ENCODE measurements at regions not wholly inside any gene's neighbourhood (a gene's known extent, or its start where the extent isn't known, plus 50 kb on each side); places are given as distances from the start of the nearest gene placed in this dataset.

DNA sequence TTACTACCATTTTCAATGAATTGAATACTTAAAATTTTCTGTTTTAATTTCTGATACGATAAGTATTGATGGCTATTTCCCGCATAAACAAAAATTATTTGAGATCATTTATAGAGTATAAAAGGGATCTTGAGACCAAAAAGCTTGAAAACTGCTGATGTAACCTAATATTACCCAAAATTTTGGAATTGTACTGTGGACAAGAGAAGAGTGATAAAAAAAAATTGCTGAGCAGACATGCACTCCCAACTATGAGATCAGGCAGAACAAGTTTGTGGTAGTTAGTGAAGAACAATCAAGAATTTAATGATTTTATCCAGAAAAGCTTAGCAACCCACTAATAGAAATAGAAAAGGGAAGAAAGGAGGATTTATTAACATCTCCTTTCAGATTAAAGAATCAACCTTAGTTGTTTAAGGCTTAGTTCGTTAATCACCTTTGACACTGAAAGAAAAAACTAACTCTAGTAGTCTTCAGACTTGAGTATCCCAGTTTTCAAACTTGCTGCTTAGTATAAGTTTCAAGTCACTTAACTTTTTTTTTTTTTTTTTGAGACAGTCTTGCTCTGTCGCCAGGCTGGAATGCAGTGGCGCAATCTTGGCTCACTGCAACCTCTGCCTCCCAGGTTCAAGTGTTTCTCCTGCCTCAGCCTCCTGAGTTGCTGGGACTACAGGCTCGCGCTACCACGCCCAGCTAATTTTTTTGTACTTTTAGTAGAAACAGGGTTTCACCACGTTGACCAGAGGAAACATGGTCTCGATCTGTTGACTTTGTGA, 50.6 kb upstream of the ZC3HAV1 start:
- no peak overlapping the region for H3K27ac Mint-ChIP-seq
- ChIA-PET CTCF (interaction anchor here (0.7 kb wide), 1 partner anchor 185 kb away, joined by 3 read pairs; no protein-coding TSS in a partner anchor), POLR2A (no interaction called here)
- no peaks in the 10 kb centered on the region for H3K36me3 Mint-ChIP-seq (ENCODE audit: low read depth)
- no peaks in the 10 kb centered on the region for H3K4me1 Mint-ChIP-seq
- no peak for DNase-seq
- H3K9me3 Mint-ChIP-seq, result peaks cover 2% of the 10 kb centered on the region
- peaks cover 2% of the 10 kb centered on the region for H3K27me3 Mint-ChIP-seq
- no peak overlapping the region for H3K4me3 Mint-ChIP-seq

DNA sequence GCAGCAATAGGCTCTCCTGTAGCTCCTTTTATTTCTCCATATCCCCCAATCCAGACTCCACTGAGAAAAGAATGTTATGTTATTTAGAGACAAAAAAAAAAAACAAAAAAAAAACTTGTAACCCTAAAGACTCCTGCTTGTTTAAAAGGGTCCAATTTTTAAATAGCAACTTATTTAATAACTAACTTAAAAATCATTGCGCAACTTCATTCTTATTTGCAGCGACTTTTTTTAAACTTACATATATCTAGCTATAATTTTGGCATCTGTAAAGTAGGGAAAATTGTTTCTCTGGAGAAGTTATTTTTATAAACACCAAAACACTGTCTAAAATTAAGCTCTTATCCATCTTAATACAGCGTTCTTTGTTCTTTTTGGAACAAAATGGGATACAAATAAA, 59.0 kb upstream of the ZC3HAV1 start:
- CTCF ChIA-PET, result interaction anchor here (0.6 to 0.7 kb wide), 3 partner anchors 11 to 664 kb away, joined by 3 read pairs; no protein-coding TSS in a partner anchor
- H3K4me3 Mint-ChIP-seq, result no peak overlapping the region
- H3K4me1 Mint-ChIP-seq, result no peaks in the 10 kb centered on the region
- no peaks in the 10 kb centered on the region for H3K36me3 Mint-ChIP-seq (ENCODE audit: low read depth)
- POLR2A ChIA-PET, result no interaction called here
- no peak overlapping the region for H3K27ac Mint-ChIP-seq
- no peak for DNase-seq
- H3K27me3 Mint-ChIP-seq, result no peaks in the 10 kb centered on the region
- H3K9me3 Mint-ChIP-seq, result no peaks in the 10 kb centered on the region

DNA sequence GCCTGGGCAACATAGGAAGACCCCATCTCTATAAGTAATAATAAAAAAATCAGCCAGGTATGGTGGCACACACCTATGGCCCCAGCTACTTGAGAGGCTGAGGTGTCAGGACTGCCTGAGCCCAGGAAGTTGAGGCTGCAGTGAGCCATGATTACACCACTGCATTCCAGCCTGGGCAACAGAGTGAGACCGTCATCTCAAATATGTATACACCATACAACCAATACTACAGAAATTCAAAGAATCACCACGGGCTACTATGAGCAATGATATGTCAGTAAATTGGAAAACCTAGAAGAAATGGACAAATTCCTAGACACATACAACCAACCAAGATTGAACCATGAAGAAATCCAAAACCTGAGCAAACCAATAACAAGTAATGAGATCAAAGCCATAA, 60.3 kb upstream of the ZC3HAV1 start:
- H3K27me3 Mint-ChIP-seq, result no peaks in the 10 kb centered on the region
- CTCF ChIA-PET, result no interaction called here

DNA sequence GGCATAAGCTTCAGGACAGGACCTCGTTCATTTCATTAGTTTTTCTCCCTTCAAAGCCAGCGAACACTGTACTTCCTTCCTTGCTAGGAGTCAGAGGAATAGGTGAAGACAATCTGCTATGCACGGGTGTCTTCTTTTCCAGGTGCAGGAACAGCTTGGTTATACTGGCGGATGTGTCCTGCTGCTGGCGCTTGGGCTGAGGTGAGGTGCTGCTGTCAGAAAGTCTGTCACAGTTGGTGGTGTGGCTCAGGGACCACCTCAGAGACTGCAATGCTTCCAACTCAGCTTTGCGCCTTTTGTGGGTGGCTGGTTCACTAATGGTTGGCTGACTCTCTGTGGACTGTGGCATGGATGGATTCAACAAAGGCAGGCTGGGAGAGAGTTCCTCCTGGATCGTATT, 58.3 kb upstream of the UBN2 start:
- no peak overlapping the region for H3K4me3 Mint-ChIP-seq
- DNase-seq, result no peak
- H3K27ac Mint-ChIP-seq, result no peak overlapping the region
- no peaks in the 10 kb centered on the region for H3K27me3 Mint-ChIP-seq
- no peaks in the 10 kb centered on the region for H3K4me1 Mint-ChIP-seq
- no peaks in the 10 kb centered on the region for H3K36me3 Mint-ChIP-seq (ENCODE audit: low read depth)
- ChIA-PET CTCF (no interaction called here), POLR2A (no interaction called here)
- no peaks in the 10 kb centered on the region for H3K9me3 Mint-ChIP-seq

More for the DNA sequence above, 60.3 kb upstream of the ZC3HAV1 start:
- H3K4me1 Mint-ChIP-seq, result no peaks in the 10 kb centered on the region
- H3K27ac Mint-ChIP-seq, result no peak overlapping the region
- H3K9me3 Mint-ChIP-seq, result no peaks in the 10 kb centered on the region
- H3K4me3 Mint-ChIP-seq, result no peak overlapping the region
- POLR2A ChIA-PET, result no interaction called here
- DNase-seq, result no peak
- no peaks in the 10 kb centered on the region for H3K36me3 Mint-ChIP-seq (ENCODE audit: low read depth)

DNA sequence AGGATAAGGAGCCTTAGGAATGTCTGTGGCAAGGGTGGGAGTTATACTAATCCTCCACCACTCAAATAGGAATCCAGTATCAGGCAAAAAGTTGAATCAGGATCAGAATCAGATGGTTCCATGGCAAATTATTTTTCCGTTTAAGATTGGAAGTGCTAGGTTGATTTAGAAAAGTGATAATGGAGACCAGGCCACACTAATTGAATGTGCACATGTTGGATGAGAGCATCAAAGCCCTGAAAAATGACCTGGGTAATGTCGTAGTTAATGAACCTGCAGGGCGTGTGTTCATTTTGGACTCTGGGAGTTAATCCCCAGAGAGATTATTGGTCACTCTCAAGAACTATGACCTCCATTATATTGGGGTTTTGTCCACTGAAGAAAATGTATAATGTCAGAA, 53.3 kb upstream of the UBN2 start:
- Mint-ChIP-seq H3K36me3 (ENCODE audit: low read depth) (no peaks in the 10 kb centered on the region), H3K4me3 (no peak overlapping the region), H3K27ac (no peak overlapping the region), H3K4me1 (no peaks in the 10 kb centered on the region), H3K9me3 (no peaks in the 10 kb centered on the region), H3K27me3 (no peaks in the 10 kb centered on the region)
- ChIA-PET POLR2A (no interaction called here), CTCF (no interaction called here)
- no peak for DNase-seq

DNA sequence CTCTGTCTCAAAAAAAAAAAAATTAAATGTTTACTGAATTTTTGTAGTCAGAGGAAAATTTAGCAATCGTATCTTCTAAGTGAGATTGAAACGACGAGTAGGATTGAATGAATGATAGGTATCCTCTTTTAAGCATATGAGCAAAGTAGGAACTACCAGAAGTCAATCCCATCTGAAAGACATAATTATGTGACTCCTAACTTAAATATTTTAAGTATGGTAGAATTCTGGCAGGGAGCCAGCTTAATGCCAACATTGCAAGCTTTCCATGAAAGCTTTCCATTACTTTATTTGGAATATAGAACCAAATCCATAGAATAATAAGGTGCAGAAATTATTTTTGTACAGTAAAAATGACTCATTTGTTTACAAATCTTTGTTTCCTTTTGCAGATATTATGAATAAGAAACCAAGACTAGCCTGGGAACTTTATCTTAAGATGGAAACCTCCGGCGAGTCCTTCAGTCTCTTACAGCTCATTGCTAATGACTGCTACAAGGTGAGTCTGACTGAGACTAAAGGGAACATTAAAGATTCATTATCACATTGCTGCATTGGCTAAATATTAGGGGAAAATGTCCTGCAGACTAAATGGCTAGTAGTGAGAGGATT, 50.2 kb upstream of the UBN2 start:
- H3K9me3 Mint-ChIP-seq, result no peaks in the 10 kb centered on the region
- ChIA-PET CTCF (no interaction called here), POLR2A (no interaction called here)
- no peak for DNase-seq
- H3K4me3 Mint-ChIP-seq, result no peak overlapping the region
- no peaks in the 10 kb centered on the region for H3K36me3 Mint-ChIP-seq (ENCODE audit: low read depth)
- no peak overlapping the region for H3K27ac Mint-ChIP-seq
- no peaks in the 10 kb centered on the region for H3K27me3 Mint-ChIP-seq
- peaks cover 6% of the 10 kb centered on the region for H3K4me1 Mint-ChIP-seq
